Endothelial cell of umbilical vein (primary cell): ENCODE measurements at regions not wholly inside any gene's neighbourhood (a gene's known extent, or its start where the extent isn't known, plus 50 kb on each side); places are given as distances from the start of the nearest gene placed in this dataset.

Experiments
- BruUV-seq: library from RNA; stranded (reverse); fragments of 400-500 nt; replicated peaks from 2 replicates; lab custom pipeline; 2021; lab: Mats Ljungman, UMichigan
- CTCF ChIA-PET: fragments of 300-600, 350-600 bp; sonication (Branson Sonifier 250); formaldehyde crosslinking; loops from one replicate; lab custom pipeline; 2021; ENCODE audit warnings: antibody characterized with exemption, inconsistent platforms; lab: Charles Lee
- POLR2A ChIA-PET: fragments of 300-600, 350-600 bp; sonication (Branson Sonifier 250); formaldehyde crosslinking; loops from one replicate; lab custom pipeline; 2021; ENCODE audit warnings: antibody characterized with exemption, inconsistent platforms; lab: Charles Lee
- DNase-seq: peaks from one replicate; pipeline ENCODE4 v3.0.0-alpha.2; 2011; ENCODE audit warnings: low read depth, low spot score
- FAIRE-seq: peaks from 2 replicates; lab custom pipeline; 2011; peaks lifted over from hg19 to GRCh38; lab: Jason Lieb, UNC
- H2AFZ ChIP-seq: 2 replicates; pipeline ENCODE4 v1.6.0; 2012; ENCODE audit warnings: low read depth, low read length, control low read depth, inconsistent platforms
- H3K27ac ChIP-seq: 2 replicates; pipeline ENCODE4 v1.5.1; 2011; ENCODE audit warnings: low read depth, mild to moderate bottlenecking, control low read depth, low read length, moderate library complexity; ENCODE audit not compliant: insufficient read depth
- H3K27me3 ChIP-seq, 2 experiments: 2 replicates each; pipeline versions ENCODE4 v1.6.0 to v1.6.1; 2011; ENCODE audit warnings: low read length in 2 of 2, mixed read lengths in 1 of 2; ENCODE audit not compliant: control insufficient read depth in 2 of 2, insufficient read depth in 2 of 2
- H3K36me3 ChIP-seq, 2 experiments: 2 replicates in 1 of 2; 3 replicates in 1 of 2; pipeline ENCODE4 v1.5.1; 2011; ENCODE audit warnings: low read length in 2 of 2, mild to moderate bottlenecking in 1 of 2, moderate library complexity in 1 of 2; ENCODE audit not compliant: control insufficient read depth in 2 of 2, insufficient read depth in 2 of 2; ENCODE audit errors: extremely low read depth in 1 of 2
- H3K4me1 ChIP-seq: 3 replicates; pipeline ENCODE4 v1.5.1; 2011; ENCODE audit warnings: mild to moderate bottlenecking, low read length; ENCODE audit not compliant: control insufficient read depth, insufficient read depth; ENCODE audit errors: extremely low read depth
- H3K4me2 ChIP-seq: 2 replicates; pipeline ENCODE4 v1.6.1; 2011; ENCODE audit warnings: low read length, control low read depth, mixed read lengths; ENCODE audit not compliant: insufficient read depth
- H3K4me3 ChIP-seq, 3 experiments: fragments of 200-600 bp in 1 of 3; sonication (generic), shearing (Covaris generic) in 1 of 3; replicated peaks in 1 of 3; 2 replicates each; pipeline ENCODE4 v1.5.1; 2011 to 2016; ENCODE audit warnings: control low read depth in 3 of 3, low read length in 3 of 3, mild to moderate bottlenecking in 2 of 3, inconsistent platforms in 1 of 3, low read depth in 1 of 3, moderate library complexity in 1 of 3; ENCODE audit not compliant: insufficient read depth in 1 of 3
- H3K79me2 ChIP-seq: 2 replicates; pipeline ENCODE4 v1.6.0; 2012; ENCODE audit warnings: low read length, inconsistent platforms; ENCODE audit not compliant: control insufficient read depth, insufficient read depth
- H3K9ac ChIP-seq: replicated peaks from 2 replicates; pipeline ENCODE3; 2011; ENCODE audit warnings: low read length, control low read depth; ENCODE audit not compliant: insufficient read depth; ENCODE audit errors: extremely low read depth
- H3K9me1 ChIP-seq: replicated peaks from 3 replicates; pipeline ENCODE4 v1.6.0; 2011; ENCODE audit warnings: mild to moderate bottlenecking, low read length; ENCODE audit not compliant: control insufficient read depth, insufficient read depth; ENCODE audit errors: extremely low read depth
- H3K9me3 ChIP-seq: replicated peaks from 2 replicates; pipeline ENCODE4 v1.5.1; 2012; ENCODE audit warnings: low read length, inconsistent platforms; ENCODE audit not compliant: control insufficient read depth, insufficient read depth
- H4K20me1 ChIP-seq: replicated peaks from 2 replicates; pipeline ENCODE3; 2011; ENCODE audit warnings: mild to moderate bottlenecking, low read length; ENCODE audit not compliant: control insufficient read depth, insufficient read depth; ENCODE audit errors: extremely low read depth
- EZH2 ChIP-seq: IDR thresholded peaks from 2 replicates; pipeline ENCODE4 v1.6.1; 2012; ENCODE audit warnings: borderline replicate concordance, low read depth, mild to moderate bottlenecking, moderate library complexity, low read length, inconsistent platforms; ENCODE audit not compliant: severe bottlenecking
- FOS ChIP-seq: IDR thresholded peaks from 2 replicates; pipeline ENCODE4 v1.6.1; 2011; ENCODE audit warnings: mild to moderate bottlenecking, low read length, moderate library complexity, borderline replicate concordance; ENCODE audit not compliant: insufficient read depth
- GATA2 ChIP-seq: IDR thresholded peaks from 2 replicates; pipeline ENCODE4 v1.7.0; 2011; ENCODE audit warnings: low read depth, mild to moderate bottlenecking, moderate library complexity, mixed read lengths, low read length; ENCODE audit not compliant: insufficient read length, insufficient read depth
- JUN ChIP-seq: IDR thresholded peaks from 2 replicates; pipeline ENCODE4 v1.6.1; 2011; ENCODE audit warnings: borderline replicate concordance, low read depth; ENCODE audit not compliant: insufficient read length, insufficient read depth
- MYC ChIP-seq: IDR thresholded peaks from one replicate; pipeline ENCODE4 v1.6.1; 2011; ENCODE audit warnings: mild to moderate bottlenecking, low read depth, low read length
- POLR2A ChIP-seq: IDR thresholded peaks from 2 replicates; pipeline ENCODE4 v1.6.1; 2012; ENCODE audit warnings: low read depth, mild to moderate bottlenecking, control low read depth, low read length
- POLR2AphosphoS5 ChIP-seq: IDR thresholded peaks from 2 replicates; pipeline ENCODE4 v1.6.1; 2012; ENCODE audit warnings: low read depth, mild to moderate bottlenecking, control low read depth, low read length, moderate library complexity; ENCODE audit not compliant: insufficient read depth
- dilution Hi-C: fragments of 300-500 bp; cut with MboI; formaldehyde crosslinking; loops from one replicate; pipeline ENCODE4 v1.15.0; 2019; ENCODE audit warnings: low sequenced_read_pairs; ENCODE audit not compliant: extremely low pct_ligation_motif_present
- intact Hi-C: fragments of 100-400 bp; cut with micrococcal nuclease; formaldehyde crosslinking; loops from one replicate; pipeline ENCODE4 v1.10.0; 2022
- TF ChIP-seq, protein P1 (sequence below): IDR thresholded peaks from 2 replicates; pipeline ENCODE4 v1.6.1; 2011; ENCODE audit not compliant: insufficient read depth, insufficient read length
- TF ChIP-seq, protein P2 (sequence below), 2 donors: IDR thresholded peaks; 1 replicate in 1 of 2; 2 replicates in 1 of 2; pipeline ENCODE4 v1.5.1; 2011; ENCODE audit warnings: low read length in 2 of 2, mild to moderate bottlenecking in 2 of 2, moderate library complexity in 2 of 2, control low read depth in 1 of 2, inconsistent platforms in 1 of 2, low read depth in 1 of 2; ENCODE audit not compliant: insufficient read depth in 1 of 2; ENCODE audit errors: extremely low read depth in 1 of 2

DNA sequence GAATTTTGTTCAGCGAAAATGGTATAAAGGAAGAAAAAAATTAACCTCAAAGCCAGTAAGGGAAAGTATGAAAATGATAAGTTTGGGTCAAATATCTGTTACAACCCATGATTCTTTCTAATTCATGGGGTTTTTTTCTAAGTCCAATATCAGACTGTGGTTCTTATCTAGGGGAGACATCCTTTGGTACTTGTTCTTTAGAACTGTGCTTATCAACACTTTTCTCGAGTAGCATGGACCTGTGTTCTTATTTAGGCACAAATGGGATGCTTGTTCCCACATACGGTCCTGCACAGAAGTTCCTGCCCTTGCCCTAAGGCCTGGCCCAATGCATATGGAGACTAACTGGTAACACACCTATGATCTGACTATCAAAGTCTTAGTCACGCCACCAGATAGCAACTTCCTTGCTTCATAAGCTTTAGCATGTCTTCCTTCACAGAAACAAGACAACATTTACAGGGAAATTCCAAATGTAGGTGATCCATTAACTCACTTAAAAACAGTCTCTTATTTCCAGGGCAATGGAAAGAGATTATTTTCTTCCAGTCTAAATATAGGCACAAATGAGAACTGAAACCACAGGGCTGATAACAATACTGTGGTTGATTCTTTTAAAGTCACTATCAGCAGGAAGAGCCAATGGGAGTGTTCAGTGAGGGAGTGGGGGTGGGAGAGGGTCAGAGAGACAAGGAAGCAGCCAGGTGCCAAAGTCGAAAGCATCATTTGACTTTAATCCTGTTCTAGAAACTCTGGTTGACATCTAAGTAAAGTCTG, 268.8 kb upstream of the ANKRD55 start:
- Histone ChIP-seq H3K4me1 (no peaks in the 10 kb centered on the region), H3K79me2 (no peaks in the 10 kb centered on the region), H3K4me2 (no peak overlapping the region), H2AFZ (no peak overlapping the region), H3K9ac (no peak overlapping the region), H4K20me1 (no peaks in the 10 kb centered on the region), H3K36me3 (no peaks in the 10 kb centered on the region), H3K9me3 (no peaks in the 10 kb centered on the region), H3K9me1 (no peaks in the 10 kb centered on the region), H3K4me3 (no peak overlapping the region), H3K27ac (no peak overlapping the region), H3K27me3 (peaks cover 0 to 6% of the 10 kb centered on the region in 2 experiments)
- TF ChIP-seq, protein P1, sequence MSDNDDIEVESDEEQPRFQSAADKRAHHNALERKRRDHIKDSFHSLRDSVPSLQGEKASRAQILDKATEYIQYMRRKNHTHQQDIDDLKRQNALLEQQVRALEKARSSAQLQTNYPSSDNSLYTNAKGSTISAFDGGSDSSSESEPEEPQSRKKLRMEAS, result no peak
- TF ChIP-seq GATA2 (no peak), JUN (no peak), POLR2AphosphoS5 (no peak), FOS (no peak), EZH2 (no peak)
- dilution Hi-C loops, result no loop called here
- intact Hi-C loops, result no loop called here
- CTCF ChIA-PET, result no interaction called here
- DNase-seq (no peak), FAIRE-seq (no peak)
- no TSS peak for BruUV-seq
- POLR2A ChIA-PET, result no interaction called here

DNA sequence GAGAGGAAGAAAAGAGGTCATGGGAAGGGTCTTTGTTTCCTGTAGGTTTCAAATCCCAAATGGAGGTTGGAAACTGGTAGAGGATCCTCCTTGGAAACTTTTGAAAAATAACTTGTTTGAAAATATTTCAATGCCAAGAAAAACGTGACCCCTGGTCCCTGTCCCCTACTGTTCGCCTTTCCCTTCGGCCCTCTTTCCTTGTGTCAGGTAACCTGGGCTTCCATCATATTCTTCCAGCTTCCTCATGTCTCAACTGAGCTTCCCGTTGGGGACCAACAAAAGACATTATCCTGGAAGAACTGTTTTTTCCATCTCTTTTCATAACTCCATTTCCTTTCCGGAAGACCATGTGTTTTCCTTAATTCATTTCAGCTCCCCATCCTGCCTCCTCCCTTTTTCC, 266.8 kb upstream of the ANKRD55 start:
- Histone ChIP-seq H3K27ac (no peak overlapping the region), H3K9me3 (no peaks in the 10 kb centered on the region), H4K20me1 (no peaks in the 10 kb centered on the region), H2AFZ (no peak overlapping the region), H3K4me3 (no peak overlapping the region), H3K9ac (no peak overlapping the region), H3K79me2 (no peaks in the 10 kb centered on the region), H3K9me1 (no peaks in the 10 kb centered on the region), H3K4me2 (no peak overlapping the region), H3K4me1 (no peaks in the 10 kb centered on the region), H3K27me3 (peaks cover 1 to 22% of the 10 kb centered on the region in 2 experiments), H3K36me3 (no peaks in the 10 kb centered on the region)
- no peak for FAIRE-seq
- no TSS peak for BruUV-seq
- CTCF ChIA-PET, result interaction anchor here (1.0 kb wide), 1 partner anchor 13 kb away, joined by 3 read pairs; no protein-coding TSS in a partner anchor
- TF ChIP-seq, protein P1, result no peak
- TF ChIP-seq, protein P2, sequence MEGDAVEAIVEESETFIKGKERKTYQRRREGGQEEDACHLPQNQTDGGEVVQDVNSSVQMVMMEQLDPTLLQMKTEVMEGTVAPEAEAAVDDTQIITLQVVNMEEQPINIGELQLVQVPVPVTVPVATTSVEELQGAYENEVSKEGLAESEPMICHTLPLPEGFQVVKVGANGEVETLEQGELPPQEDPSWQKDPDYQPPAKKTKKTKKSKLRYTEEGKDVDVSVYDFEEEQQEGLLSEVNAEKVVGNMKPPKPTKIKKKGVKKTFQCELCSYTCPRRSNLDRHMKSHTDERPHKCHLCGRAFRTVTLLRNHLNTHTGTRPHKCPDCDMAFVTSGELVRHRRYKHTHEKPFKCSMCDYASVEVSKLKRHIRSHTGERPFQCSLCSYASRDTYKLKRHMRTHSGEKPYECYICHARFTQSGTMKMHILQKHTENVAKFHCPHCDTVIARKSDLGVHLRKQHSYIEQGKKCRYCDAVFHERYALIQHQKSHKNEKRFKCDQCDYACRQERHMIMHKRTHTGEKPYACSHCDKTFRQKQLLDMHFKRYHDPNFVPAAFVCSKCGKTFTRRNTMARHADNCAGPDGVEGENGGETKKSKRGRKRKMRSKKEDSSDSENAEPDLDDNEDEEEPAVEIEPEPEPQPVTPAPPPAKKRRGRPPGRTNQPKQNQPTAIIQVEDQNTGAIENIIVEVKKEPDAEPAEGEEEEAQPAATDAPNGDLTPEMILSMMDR (IDR thresholded peaks at IDR 0.05; ENCODE audit: extremely low read depth in 1 of 2, insufficient read depth in 1 of 2, low read depth in 1 of 2, low read length in 2 of 2), result no peak
- TF ChIP-seq FOS (no peak), JUN (no peak), MYC (no peak), POLR2A (no peak), EZH2 (no peak), GATA2 (no peak), POLR2AphosphoS5 (no peak)
- DNase-seq, result no peak
- intact Hi-C loops, result no loop called here
- dilution Hi-C loops, result no loop called here
- POLR2A ChIA-PET, result no interaction called here
